ENCODE measurements at regions not wholly inside any gene's neighbourhood (a gene's known extent, or its start where the extent isn't known, plus 50 kb on each side); places are given as distances from the start of the nearest gene placed in this dataset.
"Not testable (repeated sequence)": the region's sequence is repeated elsewhere in the genome, so short reads cannot be mapped to it uniquely, and the experiment has no call there.

DNA sequence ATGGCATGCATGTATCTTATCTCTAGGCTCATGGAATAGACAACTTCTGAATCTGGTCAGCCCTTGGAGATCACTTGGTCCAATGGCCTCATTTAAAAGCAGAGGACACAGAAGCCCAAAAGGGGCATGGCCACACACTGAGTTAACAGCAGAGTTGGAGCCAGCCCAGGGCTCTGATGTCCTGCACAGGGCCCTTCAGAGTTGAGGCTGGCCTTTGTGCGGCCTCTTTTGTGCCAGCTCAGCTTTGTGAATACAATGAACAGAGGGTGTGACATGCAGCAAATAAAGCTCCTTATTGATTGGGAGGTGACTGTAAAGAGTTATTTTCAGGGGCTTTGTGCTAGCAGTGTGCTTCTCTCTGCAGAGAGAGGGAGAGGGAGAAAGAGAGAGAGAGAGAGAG, 150.1 kb upstream of the STK32A start:
- DNase-seq = no peak

GRCh38 chr5:147085409-147085808, 149.4 kb upstream of the STK32A start:
- no peak for DNase-seq

- no peak for DNase-seq
These were observed 142.8 kb upstream of the STK32A start for GRCh38 chr5:147092044-147092443.

DNA sequence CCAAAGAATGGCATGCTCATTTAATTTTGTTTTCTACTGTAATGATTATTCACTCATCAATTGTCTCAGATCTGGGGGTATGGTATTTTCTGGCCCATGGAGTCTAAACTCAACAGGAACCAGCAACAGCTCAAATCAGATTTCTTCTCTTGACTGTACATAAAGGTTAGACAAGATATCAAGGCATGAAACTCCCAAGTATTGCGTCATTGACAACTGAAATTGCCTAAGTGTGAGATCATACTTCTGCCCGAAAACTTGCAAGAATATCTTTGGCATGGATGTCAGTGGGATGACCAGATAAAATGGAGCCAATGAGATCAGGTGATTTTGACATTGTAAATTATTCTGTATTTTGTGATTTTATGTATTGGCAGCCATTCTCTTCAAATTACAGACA, 141.7 kb upstream of the STK32A start:
- DNase-seq = no peak

DNA sequence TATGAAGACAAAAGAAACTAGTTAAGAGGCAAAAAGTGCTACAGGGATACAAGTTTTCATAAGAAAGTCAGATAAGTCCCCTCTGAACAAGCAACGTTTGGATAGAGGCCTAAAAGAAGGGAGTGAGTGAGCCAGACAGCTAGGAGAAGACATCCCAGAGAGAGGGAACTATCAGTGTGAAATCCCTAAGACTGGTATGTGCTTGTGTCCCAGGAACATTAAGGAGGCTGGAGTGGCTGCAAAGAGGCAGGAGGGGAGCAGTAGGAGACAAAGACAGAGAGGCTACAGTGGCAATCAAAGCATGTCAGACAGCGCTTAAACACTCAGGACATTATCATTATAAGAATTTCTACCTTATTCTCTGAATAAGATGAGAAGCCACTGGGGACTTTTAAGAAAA, 139.1 kb upstream of the STK32A start:
- DNase-seq = no peak

DNA sequence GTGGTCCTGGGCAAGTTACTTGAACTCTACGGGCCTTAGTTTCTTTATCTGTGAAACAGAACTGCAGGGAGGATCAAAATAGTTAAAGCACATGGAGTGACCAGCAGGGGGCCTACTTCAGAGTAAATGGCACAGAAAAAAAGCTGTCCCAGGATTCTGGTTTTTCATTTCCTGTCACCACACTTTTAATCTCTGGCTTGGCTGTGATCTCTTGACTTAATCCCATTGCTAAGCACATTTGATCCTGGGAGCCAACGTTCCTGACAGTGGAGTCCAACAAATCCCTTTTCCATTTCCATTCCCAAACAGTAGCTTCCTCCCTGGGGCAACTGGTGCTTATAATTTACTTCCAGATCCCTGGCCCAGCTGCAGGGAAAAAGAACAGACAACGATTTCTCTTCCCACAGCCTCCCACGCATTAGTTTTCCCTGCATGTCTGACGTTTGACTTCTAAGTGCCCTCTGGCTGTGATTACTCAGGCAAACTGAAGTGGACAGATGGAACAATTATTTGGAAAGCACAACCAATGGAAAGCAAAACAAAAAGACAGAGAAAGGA, 136.5 kb upstream of the STK32A start:
- DNase-seq = no peak

GRCh38 chr5:147101659-147102369, 133.0 kb upstream of the STK32A start:
- no peak for DNase-seq

- no peak for DNase-seq
These were observed 121.9 kb upstream of the STK32A start for GRCh38 chr5:147112899-147113298.

DNA sequence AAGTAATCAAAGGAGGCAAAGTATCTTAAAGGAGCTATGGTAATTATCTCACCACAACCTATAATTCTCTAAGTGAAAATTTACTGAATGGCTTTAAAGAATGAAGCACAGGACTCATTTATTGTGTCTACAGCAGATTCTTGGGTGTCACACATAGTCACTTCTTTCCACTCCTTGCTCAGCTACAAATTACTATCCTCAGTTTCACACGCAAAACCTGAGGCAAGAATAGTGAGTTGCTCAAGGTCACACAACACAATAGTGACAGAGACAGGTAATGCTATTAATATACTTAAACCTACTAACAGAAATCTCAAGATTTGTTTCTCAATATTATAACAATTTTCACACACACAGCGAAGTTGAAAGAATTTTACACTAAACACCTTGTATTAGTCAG, 120.9 kb upstream of the STK32A start:
- no peak for DNase-seq

DNA sequence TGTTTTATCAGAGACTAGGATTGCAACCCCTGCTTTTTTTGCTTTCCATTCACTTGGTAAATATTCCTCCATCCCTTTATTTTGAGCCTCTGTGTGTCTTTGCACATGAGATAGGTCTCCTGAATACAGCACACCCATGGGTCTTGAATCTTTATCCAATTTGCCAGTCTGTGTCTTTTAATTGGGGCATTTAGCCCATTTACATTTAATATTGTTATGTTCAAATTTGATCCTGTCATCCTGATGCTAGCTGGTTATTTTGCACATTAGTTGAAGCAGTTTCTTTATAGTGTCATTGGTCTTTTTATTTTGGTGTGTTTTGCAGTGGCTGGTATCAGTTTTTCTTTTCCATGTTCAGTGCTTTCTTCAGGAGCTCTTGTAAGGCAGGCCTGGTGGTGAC, 95.1 kb upstream of the STK32A start:
- not testable (repeated sequence) for DNase-seq

DNA sequence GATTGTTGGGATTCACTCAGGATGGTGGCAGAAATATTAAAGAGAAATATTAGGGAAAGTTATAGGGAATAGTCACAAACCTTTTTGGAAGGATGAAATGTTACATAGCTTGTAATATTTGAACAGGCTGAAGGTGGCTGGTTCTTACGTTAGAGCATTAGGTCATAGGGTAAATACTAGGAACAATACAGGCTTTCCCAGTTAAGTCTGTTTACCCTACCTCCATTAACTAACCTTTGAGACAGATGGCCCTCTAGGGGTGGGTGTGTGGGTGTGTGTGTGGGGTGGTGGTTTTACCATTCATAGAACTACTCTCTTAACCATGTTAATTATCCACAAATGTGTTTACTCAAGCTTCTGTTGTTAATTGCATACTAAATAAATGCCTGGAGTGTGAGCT, 94.3 kb upstream of the STK32A start:
- DNase-seq = no peak

- not testable (repeated sequence) for DNase-seq
These were observed 93.2 kb upstream of the STK32A start for GRCh38 chr5:147141580-147141979.

- DNase-seq = no peak
These were observed 91.6 kb upstream of the STK32A start for GRCh38 chr5:147143215-147143614.

DNA sequence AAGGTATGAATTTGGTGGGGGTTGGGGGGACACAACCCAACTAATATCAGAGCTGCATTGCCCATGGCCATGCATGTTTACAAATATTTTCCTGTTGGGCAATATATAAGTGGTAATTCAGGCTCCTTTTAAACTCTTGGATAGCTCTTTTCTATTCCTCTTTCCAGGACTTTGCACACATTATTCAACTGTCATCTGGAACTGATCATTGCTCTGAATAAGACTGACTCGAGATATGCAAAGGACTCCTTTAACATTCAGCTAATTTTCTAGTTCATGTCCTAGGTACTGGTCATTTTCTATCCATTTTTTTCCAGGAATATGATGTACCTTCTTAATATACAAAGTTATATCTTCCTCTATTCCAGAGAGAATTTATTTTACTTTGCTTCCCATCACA, 89.5 kb upstream of the STK32A start:
- no peak for DNase-seq

- DNase-seq = no peak
These were observed 86.1 kb upstream of the STK32A start for GRCh38 chr5:147148715-147149114.

DNA sequence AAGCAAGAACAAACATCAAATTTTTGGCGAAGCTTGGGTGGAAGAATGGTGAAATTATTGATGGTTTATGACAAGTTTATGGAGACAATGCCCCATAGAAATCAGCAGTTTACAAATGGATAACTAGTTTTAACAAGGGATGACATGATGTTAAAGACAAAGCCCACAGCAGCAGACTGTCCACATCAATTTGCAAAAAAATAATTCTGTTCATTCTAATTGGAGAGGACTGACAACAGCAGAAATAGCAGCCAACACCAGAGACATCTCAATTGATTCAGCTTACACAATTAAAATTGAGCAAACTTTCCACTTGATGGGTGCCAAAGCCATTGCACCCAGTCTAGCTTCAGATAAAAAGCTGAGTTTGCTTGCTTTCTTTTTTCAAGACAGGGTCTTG, 82.7 kb upstream of the STK32A start:
- DNase-seq = no peak

DNA sequence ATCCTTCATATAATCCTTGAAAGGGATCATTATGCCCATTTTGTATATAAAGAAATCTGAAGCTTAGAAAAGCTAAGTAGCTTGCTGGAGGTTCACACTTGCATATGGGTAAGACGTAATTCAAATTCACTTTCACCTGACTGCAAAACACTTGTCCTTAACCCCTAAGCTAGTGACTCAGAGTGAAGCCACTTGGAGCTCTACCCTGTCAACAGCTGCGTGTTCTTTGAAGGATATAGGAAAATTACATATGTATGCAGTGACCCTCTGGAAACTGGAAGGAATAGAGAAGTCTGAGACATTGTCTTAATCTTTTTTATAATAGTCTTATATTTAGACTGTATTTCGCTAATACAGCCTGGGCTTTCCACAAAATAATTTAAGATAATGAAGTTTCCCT, 80.0 kb upstream of the STK32A start:
- DNase-seq = no peak

GRCh38 chr5:147156012-147156411, 78.8 kb upstream of the STK32A start:
- DNase-seq = no peak

DNA sequence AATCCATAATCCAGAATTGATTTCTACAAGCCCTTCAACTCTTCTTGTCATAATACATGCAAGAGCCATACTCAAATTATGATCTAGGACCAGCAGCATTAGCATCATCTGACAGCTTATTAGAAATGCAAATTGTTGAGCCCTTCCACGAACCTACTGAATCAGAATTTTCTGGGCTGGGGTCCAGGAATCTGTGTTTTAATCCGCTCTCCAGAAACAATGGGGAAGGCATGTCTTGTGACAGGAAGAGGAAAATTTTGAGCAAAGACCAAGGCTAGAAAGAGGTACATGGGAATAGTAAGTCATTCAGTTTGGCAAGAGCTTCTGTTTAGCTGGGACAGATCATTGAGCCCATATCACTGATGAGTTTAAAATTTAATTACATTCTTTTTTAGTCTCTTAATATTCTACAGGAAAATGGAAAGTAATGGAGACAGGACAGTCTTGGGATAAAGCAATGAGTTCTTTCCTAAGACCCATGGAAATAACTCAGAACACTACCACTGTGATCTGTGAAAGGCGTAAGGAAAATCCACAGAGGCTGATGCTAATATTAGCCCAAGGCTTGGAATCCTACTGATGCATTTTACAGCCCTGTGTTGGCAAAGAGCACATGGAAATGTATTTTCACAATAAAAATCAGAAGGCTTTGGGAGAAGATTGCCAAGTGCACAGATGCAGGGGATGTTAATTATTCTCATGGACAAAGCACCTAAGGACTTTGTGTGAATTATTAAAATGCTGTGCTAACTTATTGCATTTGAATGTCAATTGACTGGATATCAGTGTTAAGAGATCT, 73.7 kb upstream of the STK32A start:
- no peak for DNase-seq

DNA sequence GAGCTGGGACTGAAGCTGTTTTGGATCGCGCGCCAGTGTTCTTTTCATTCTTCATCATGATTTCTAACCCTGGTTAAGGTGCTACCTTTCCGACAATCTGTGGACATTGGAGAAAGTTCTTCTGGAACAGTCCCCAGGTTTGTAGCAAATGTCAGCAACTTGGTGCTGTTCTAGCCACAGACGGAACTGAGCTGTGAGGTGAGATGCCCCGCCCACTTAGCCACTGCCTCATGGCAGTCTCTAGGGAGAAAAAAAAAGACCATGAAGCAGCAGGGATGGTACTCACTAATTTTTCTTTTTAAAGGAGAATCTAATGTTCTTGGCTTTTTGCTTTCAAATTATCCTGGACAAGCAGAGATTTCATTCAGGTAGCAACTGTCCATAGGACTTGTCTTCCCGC, 72.1 kb upstream of the STK32A start:
- no peak for DNase-seq

DNA sequence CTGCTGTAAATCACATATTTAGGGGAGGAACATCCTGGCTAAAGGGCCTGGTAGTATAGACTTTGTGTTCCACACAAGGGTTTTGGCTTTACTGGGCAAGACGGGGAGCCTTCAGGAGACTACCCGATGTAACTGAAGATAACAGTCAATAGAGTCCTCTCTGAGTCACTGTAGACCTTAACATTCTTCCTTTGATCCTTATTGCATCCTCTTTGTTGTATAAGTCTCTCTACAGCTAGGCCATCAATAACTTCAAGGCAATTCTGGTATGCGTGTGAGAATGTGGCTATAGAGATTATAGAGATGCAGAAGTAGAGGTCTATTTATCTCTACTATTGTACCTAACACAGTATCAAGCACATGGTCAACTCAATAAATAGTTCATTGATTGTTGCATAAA, 67.3 kb upstream of the STK32A start:
- no peak for DNase-seq

- DNase-seq = no peak
These were observed 66.1 kb upstream of the STK32A start for GRCh38 chr5:147168578-147169327.

- DNase-seq = no peak
These were observed 65.4 kb upstream of the STK32A start for GRCh38 chr5:147169399-147169798.

- DNase-seq = no peak
These were observed 64.9 kb upstream of the STK32A start for GRCh38 chr5:147169901-147170300.

Measured in activated CD4-positive, CD25-positive, alpha-beta regulatory T cell (primary cell).